ENCODE measurements at regions not wholly inside any gene's neighbourhood (a gene's known extent, or its start where the extent isn't known, plus 50 kb on each side); places are given as distances from the start of the nearest gene placed in this dataset.
"Not testable (repeated sequence)": the region's sequence is repeated elsewhere in the genome, so short reads cannot be mapped to it uniquely, and the experiment has no call there.

DNA sequence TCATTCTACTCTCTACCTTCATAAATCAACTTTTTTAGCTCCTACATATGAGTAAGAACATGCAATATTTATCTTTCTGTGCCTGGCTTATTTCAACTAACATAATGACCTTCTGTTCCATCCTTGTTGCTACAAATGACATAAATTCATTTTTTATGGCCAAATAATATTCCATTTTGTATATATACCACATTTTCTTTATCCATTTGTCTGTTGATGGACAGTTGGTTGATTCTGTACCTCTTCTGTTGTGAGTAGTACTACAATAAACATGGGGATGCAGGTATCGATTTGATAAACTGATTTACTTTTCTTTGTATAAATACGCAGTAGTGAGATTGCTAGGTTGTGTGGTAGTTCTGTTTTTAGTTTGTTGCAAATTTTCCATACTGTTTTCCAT, 279.5 kb upstream of the NFIA start:
- DNase-seq, result no peak

GRCh38 chr1:60797351-60797750, 285.0 kb upstream of the NFIA start:
- DNase-seq, result no peak

DNA sequence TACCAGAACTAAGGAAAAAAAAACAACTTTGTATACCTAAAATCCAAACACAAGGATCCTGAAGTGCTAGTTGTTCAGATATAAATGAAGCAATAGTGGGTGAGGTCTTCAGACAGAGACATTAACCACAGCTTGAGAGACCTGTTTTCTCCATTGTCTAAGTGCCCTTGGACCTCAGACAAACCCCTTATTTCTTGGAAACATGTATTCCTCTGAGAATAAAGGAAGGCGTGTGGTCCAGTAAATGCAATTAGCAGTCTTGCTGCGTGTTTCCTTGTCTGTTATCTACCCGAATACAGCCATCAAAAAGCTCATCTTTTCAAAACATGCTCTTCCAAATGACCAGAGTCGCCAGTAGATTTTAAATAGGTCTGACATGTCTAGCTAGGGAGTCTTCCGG, 291.1 kb upstream of the NFIA start:
- DNase-seq, result no peak

- DNase-seq, result not testable (repeated sequence)
Measured at GRCh38 chr1:60773099-60773498, 309.3 kb upstream of the NFIA start.

DNA sequence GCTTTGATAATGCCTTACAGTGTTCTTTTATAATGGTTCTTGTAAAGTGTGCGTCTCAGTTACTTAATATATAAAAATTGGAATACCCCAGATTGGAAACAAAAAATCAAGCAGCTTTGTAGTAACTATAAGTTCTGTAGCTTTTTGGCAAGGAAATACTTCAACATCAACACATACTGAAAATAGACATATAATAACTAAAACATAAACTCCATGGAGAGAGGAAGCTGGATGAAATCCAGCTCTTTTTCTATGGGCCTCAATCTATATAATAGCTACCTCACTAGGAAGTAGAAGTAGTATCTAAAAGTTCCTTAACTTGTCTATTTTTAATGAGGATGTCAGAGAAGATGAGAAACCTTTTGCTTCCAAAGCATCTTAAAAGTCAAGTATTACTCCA, 313.3 kb upstream of the NFIA start:
- DNase-seq, result no peak

DNA sequence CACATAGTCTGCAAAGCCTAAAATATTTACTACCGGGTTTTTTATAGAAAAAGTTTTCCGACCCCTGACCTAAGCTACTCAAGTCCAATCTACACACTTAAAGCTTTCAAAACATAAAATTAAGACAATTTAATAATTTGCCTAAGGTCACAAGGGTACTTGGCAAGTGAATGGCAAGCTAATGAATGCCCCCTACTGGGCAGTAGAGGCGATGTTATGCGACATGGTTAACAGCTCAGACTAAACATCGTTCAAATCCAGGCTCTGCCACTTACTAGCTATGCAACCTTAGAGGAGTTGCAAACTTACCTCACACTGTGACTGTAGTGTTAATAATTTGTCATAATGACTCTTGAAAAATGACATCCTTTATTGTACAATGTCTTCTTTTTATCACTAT, 317.2 kb upstream of the NFIA start:
- peak; percentile 18 for DNase-seq

GRCh38 chr1:60764489-60764888, 317.9 kb upstream of the NFIA start:
- DNase-seq, result no peak

GRCh38 chr1:60763741-60764140, 318.6 kb upstream of the NFIA start:
- DNase-seq, result no peak

GRCh38 chr1:60762911-60763310, 319.4 kb upstream of the NFIA start:
- DNase-seq, result no peak

DNA sequence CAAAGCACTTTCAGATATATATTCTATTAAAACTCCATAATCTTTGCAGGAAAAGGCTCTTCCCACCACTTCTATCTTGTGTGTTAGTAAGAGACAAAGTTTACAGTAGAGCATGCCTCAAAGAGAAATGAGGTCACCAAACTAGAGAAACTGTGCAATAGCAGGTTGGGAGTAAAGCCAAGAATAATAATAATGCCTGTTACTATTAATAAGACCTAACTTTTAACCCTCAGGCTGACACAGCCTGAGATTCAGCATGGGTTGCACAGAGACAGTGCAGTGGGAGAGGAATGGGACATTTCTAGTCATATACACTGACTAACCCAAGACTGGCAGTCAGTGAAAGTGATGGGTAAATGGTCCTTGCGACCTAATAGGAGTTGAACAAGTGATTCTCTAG, 320.2 kb upstream of the NFIA start:
- DNase-seq, result peak; percentile 42

GRCh38 chr1:60759291-60759690, 323.1 kb upstream of the NFIA start:
- DNase-seq, result no peak

DNA sequence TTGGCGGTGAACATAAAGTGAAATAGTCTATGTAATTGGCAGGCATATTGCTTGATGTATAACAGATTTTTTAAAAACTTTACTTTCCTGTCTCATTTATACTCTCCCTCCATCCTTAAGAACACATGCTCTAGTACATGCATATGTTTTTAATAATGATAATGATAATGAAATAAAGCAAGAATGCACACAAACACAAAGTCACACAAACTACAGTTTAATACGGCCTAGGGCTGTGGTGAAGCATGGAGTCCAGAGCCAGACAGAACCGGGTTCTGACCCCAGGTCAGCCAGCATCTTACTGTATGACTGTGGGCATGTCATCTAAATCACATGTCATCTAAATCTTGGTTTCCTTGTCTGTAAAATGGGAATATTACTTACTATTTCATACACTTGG, 324.9 kb upstream of the NFIA start:
- DNase-seq, result no peak

GRCh38 chr1:60753036-60753900, 329.1 kb upstream of the NFIA start:
- DNase-seq, result no peak

DNA sequence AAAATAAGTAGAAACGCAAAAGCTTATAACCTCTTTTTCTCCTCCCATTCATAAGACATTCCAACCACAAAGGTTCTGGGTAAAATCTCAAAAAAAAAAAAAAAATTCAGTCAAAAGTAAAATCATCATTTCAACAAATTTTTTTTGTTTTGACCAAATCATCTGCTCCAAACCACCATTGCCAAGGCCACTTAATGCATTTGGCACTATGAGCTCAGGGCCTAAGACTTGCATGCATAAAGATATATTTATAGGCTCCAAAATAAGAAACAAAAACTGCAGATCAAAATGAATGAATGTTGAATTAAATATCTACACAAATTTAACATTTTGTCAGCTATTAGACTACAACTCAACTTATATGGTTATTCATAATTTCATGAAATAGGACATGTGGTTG, 331.1 kb upstream of the NFIA start:
- no peak for DNase-seq

GRCh38 chr1:60747353-60747752, 335.0 kb upstream of the NFIA start:
- no peak for DNase-seq

DNA sequence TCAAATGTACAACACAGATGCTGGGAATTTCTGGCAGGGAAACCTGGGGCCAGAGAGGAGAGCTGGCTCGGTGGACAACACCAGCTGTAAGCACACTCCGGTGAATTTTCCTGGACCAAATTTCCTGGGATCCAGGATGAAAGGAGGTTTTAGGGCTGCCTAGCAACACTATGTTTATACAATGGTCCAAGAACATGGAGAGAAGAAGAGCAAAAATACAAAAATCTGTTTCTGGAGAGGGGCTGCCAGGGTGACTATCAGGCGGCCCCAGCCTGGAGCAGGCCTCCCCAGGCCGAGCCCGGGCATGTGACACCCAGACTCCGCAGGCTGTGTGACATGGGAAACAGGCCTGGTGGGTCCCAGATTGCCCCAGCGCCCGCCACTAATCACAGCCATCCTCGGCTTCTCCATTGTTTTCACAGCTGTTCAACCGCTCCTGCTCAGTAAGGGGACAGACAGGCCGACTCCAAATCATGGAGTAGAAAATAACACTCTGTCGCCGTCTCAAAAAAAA, 336.0 kb upstream of the NFIA start:
- no peak for DNase-seq

GRCh38 chr1:60745484-60745883, 336.9 kb upstream of the NFIA start:
- DNase-seq, result no peak

DNA sequence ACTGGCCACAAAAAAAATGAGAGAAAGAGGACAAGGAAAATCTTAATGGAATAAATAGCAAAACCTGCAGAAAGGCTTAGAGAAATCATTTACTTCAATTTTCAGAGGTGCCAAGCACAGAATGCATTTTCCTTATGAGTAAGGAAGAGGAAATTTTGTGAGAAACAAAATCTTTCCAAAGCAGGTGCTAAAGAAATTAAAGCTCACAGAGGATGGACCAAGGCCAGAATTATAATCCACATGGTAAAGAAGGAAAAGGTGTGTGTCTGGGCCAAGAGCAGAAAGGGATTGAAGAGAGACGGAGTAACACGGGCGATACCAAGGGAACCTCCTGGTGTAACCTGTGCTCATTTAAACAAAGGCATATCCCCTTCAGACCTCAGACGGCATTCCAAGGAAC, 340.0 kb upstream of the NFIA start:
- DNase-seq, result no peak

- DNase-seq, result no peak
Measured at GRCh38 chr1:60740154-60740553, 342.2 kb upstream of the NFIA start.

GRCh38 chr1:60739729-60740128, 342.6 kb upstream of the NFIA start:
- no peak for DNase-seq

GRCh38 chr1:60732977-60733401, 349.4 kb upstream of the NFIA start:
- no peak for DNase-seq

GRCh38 chr1:60731321-60731720, 351.0 kb upstream of the NFIA start:
- no peak for DNase-seq

DNA sequence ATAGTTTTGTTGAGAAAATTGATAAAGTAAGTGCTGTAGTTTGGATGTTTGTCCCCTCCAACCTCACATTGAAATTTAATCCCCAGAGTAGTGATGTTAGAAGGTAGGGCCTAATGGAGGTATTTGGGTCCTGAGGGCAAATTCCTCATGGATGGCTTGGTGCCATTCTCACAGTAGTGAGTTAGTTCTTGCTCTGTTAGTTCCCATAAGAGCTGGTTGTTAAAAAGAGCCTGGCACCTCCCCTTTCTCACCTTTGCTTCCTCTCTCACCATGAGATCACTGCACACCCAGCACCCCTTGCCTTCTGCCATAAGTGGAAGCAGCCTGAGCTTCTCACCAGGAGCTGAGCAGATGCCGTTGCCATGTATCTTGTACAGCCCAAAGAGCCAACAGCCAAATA, 354.8 kb upstream of the NFIA start:
- no peak for DNase-seq

GRCh38 chr1:60716472-60716871, 365.9 kb upstream of the NFIA start:
- DNase-seq, result no peak

DNA sequence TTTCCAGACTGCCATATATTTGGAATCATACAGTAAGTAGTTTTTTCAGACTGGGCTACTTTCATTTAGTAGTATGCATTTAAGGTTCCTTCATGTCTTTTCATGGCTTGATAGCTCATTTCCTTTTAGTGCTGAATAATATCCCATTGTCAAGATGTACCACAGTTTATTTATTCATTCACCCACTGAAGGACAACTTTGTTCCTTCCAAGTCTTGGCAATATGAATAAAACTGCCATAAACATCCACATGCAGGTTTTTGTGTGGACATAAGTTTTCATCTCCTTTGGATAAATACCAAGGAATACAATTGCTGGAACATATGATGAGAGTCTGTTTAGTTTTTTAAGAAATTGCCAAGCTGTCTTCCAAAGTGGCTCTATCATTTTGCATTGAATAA, 366.4 kb upstream of the NFIA start:
- DNase-seq, result no peak
